Choroid plexus epithelial cell (primary cell): ENCODE measurements at regions not wholly inside any gene's neighbourhood (a gene's known extent, or its start where the extent isn't known, plus 50 kb on each side); places are given as distances from the start of the nearest gene placed in this dataset.
A peak's percentile ranks its signal among the peaks of the same experiment; 100 is the strongest.

Source experiments
- DNase-seq: peaks from one replicate; pipeline ENCODE4 v3.0.0-alpha.2; 2010; ENCODE audit warnings: low read depth
- H3K4me3 ChIP-seq: 2 replicates; pipeline ENCODE4 v1.5.1; 2011; ENCODE audit warnings: low read depth, mild to moderate bottlenecking, control low read depth, low read length, moderate library complexity
- TF ChIP-seq, protein P1 (sequence below): conservative IDR thresholded peaks from 2 replicates; pipeline ENCODE4 v1.5.1; 2011; ENCODE audit warnings: low read depth, mild to moderate bottlenecking, control low read depth, inconsistent platforms, low read length, moderate library complexity

DNA sequence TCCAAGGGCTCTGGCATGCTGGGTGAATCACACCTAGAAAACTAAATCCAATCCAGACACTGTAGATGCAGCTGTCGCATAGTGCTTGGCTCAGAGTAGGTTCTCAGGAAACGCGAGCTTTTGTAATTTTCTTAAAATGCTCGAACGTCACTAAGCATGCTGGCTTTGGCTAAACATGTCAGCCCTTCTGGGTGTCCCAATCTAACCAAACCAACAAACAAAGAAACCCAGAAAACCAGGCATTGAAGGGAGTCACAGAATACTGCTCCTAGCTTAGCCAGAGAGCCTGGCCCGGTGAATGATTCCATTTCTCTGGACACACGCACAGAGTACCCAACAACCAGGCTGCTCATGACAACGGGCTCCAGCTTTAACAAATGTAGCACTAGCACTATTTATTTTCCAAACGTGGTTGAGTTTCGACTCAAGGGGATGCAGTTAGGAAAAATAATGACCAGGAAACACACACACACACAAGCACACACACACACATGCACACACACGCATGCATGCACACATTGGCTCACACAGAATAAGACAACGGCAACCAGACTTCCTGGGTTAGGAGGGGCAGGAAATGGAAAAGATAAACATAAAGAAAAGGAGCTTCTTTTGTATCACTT lies 492.6 kb downstream of the MIAT start:
- TF ChIP-seq, protein P1, sequence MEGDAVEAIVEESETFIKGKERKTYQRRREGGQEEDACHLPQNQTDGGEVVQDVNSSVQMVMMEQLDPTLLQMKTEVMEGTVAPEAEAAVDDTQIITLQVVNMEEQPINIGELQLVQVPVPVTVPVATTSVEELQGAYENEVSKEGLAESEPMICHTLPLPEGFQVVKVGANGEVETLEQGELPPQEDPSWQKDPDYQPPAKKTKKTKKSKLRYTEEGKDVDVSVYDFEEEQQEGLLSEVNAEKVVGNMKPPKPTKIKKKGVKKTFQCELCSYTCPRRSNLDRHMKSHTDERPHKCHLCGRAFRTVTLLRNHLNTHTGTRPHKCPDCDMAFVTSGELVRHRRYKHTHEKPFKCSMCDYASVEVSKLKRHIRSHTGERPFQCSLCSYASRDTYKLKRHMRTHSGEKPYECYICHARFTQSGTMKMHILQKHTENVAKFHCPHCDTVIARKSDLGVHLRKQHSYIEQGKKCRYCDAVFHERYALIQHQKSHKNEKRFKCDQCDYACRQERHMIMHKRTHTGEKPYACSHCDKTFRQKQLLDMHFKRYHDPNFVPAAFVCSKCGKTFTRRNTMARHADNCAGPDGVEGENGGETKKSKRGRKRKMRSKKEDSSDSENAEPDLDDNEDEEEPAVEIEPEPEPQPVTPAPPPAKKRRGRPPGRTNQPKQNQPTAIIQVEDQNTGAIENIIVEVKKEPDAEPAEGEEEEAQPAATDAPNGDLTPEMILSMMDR, result no peak
- peak; percentile 38 for DNase-seq
- peak overlapping the region; percentile 26 for H3K4me3 ChIP-seq

GRCh38 chr22:27150544-27150941 lies 493.2 kb downstream of the MIAT start:
- no peak for DNase-seq
- TF ChIP-seq, protein P1, result no peak
- no peak overlapping the region for H3K4me3 ChIP-seq

GRCh38 chr22:27151407-27151806 lies 494.0 kb downstream of the MIAT start:
- TF ChIP-seq, protein P1, result peak; percentile 1

GRCh38 chr22:27152033-27152432 lies 494.6 kb downstream of the MIAT start:
- no peak for DNase-seq
- TF ChIP-seq, protein P1, result no peak
- no peak overlapping the region for H3K4me3 ChIP-seq

More at GRCh38 chr22:27151407-27151806, 494.0 kb downstream of the MIAT start:
- no peak overlapping the region for H3K4me3 ChIP-seq
- DNase-seq, result no peak

DNA sequence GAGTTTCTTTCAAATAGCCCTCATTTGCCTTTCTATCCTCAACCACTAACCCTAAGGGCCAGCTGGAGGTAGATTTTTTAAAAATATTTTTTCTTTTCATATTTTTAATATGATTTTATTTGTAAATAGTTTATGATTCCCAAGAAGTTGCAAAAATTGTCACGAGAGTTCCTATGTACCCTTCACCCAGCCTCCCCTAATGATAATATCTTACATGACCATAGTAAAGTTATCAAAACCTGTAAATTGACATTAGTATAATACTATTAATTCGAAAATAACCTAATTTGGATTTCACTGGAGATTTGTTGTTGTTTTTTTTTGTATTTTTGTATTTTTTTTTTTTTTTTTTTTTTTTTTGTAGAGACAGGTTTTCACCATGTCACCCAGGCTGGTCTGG lies 495.5 kb downstream of the MIAT start:
- TF ChIP-seq, protein P1, result no peak
- DNase-seq, result no peak
- no peak overlapping the region for H3K4me3 ChIP-seq

GRCh38 chr22:27153386-27153785 lies 496.0 kb downstream of the MIAT start:
- TF ChIP-seq, protein P1, result no peak
- no peak for DNase-seq

DNA sequence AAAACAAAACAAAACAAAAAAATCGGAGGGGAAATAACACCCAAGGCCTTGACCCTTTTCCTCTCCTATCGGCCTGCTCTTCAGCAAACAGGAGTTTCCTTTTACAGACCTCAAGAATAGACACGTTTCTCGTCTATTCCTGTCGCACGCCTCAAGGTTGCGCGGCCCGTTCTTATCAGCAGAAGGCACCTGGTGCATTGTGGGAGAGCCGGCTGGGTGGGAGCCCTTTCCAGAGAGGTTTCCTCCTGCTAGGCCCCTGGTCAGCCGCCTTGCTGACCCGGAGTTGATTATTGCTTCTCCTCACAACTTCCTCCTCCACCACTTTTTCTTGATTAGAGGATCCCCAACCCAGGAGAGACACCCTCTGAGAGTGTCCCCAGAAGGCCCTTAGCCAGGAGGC lies 497.3 kb downstream of the MIAT start:
- no peak overlapping the region for H3K4me3 ChIP-seq
- DNase-seq, result no peak
- TF ChIP-seq, protein P1, result no peak

More at GRCh38 chr22:27153386-27153785, 496.0 kb downstream of the MIAT start:
- no peak overlapping the region for H3K4me3 ChIP-seq
